NT2/D1 (cell line): ENCODE measurements at regions not wholly inside any gene's neighbourhood (a gene's known extent, or its start where the extent isn't known, plus 50 kb on each side); places are given as distances from the start of the nearest gene placed in this dataset.

Source experiments
- YY1 ChIP-seq: IDR thresholded peaks from 2 replicates; pipeline ENCODE4 v1.6.1; 2011; ENCODE audit not compliant: insufficient read length, insufficient read depth
- ZNF274 ChIP-seq: IDR thresholded peaks from 2 replicates; pipeline ENCODE4 v1.6.1; 2011; ENCODE audit warnings: mild to moderate bottlenecking, low read depth, low read length

GRCh38 chr13:84912720-84913119 lies 886.5 kb downstream of the SLITRK6 start:
- TF ChIP-seq YY1: no peak
- TF ChIP-seq ZNF274: no peak
